Karpas-422 (cell line): ENCODE measurements at regions not wholly inside any gene's neighbourhood (a gene's known extent, or its start where the extent isn't known, plus 50 kb on each side); places are given as distances from the start of the nearest gene placed in this dataset.

Experiments used
- DNase-seq: peaks from one replicate; pipeline ENCODE4 v3.0.0-alpha.2; 2015
- H2AFZ ChIP-seq: fragments of 200-600 bp; sonication (generic); 2 replicates; pipeline ENCODE4 v1.6.1; 2014; ENCODE audit warnings: antibody characterized with exemption, low read length, mixed read lengths
- H3K27ac ChIP-seq: fragments of 200-600 bp; sonication (generic); 2 replicates; pipeline ENCODE4 v1.5.1; 2014; ENCODE audit warnings: mild to moderate bottlenecking, low read length, moderate library complexity
- H3K27me3 ChIP-seq: fragments of 200-600 bp; sonication (generic); 2 replicates; pipeline ENCODE4 v1.6.1; 2014; ENCODE audit warnings: low read length, mixed read lengths
- H3K36me3 ChIP-seq: fragments of 200-600 bp; sonication (generic); 2 replicates; pipeline ENCODE4 v1.6.1; 2014; ENCODE audit warnings: low read length, mixed read lengths; ENCODE audit not compliant: insufficient read depth
- H3K4me1 ChIP-seq: fragments of 200-600 bp; sonication (generic); 2 replicates; pipeline ENCODE4 v1.6.1; 2014; ENCODE audit warnings: mild to moderate bottlenecking, low read length, mixed read lengths
- H3K4me2 ChIP-seq: fragments of 200-600 bp; sonication (generic); 2 replicates; pipeline ENCODE4 v1.6.1; 2014; ENCODE audit warnings: low read length, low read depth, mild to moderate bottlenecking; ENCODE audit not compliant: poor library complexity, severe bottlenecking
- H3K4me3 ChIP-seq: fragments of 200-600 bp; sonication (generic); 2 replicates; pipeline ENCODE4 v1.5.1; 2014; ENCODE audit warnings: mild to moderate bottlenecking, antibody characterized with exemption, low read length, mixed read lengths
- H3K79me2 ChIP-seq: fragments of 200-600 bp; sonication (generic); 2 replicates; pipeline ENCODE4 v1.6.1; 2014; ENCODE audit warnings: mild to moderate bottlenecking, low read length, mixed read lengths
- H3K9ac ChIP-seq: fragments of 200-600 bp; sonication (generic); 2 replicates; pipeline ENCODE4 v1.6.0; 2014; ENCODE audit warnings: low read length
- H3K9me2 ChIP-seq: fragments of 200-600 bp; sonication (generic), shearing (Covaris generic); replicated peaks from 2 replicates; pipeline ENCODE4 v1.6.0; 2014; ENCODE audit warnings: mild to moderate bottlenecking, low read length, moderate library complexity; ENCODE audit not compliant: insufficient read depth
- H3K9me3 ChIP-seq: fragments of 300-700, 200-600 bp; sonication (generic); 2 replicates; pipeline ENCODE4 v1.6.1; 2014; ENCODE audit warnings: low read length, mixed read lengths
- H4K20me1 ChIP-seq: fragments of 200-600 bp; sonication (generic); 2 replicates; pipeline ENCODE4 v1.6.1; 2014; ENCODE audit warnings: mild to moderate bottlenecking, antibody characterized with exemption, low read length, low read depth; ENCODE audit not compliant: insufficient read depth

- H3K36me3 ChIP-seq = no peaks in the 10 kb centered on the region
- H3K27ac ChIP-seq = no peak overlapping the region
- H3K9ac ChIP-seq = no peak overlapping the region
- no peaks in the 10 kb centered on the region for H4K20me1 ChIP-seq
- H3K4me1 ChIP-seq = no peaks in the 10 kb centered on the region
- H3K4me2 ChIP-seq = no peak overlapping the region
- no peaks in the 10 kb centered on the region for H3K9me2 ChIP-seq
- H3K27me3 ChIP-seq = no peaks in the 10 kb centered on the region
- H3K4me3 ChIP-seq = no peak overlapping the region
- no peak overlapping the region for H2AFZ ChIP-seq
- H3K79me2 ChIP-seq = no peaks in the 10 kb centered on the region
- DNase-seq = no peak
- H3K9me3 ChIP-seq = no peaks in the 10 kb centered on the region
Measured at GRCh38 chr12:93308281-93308680, 69.4 kb upstream of the NUDT4 start.

GRCh38 chr12:93311827-93312226, 65.9 kb upstream of the NUDT4 start:
- no peaks in the 10 kb centered on the region for H3K9me3 ChIP-seq
- H3K4me3 ChIP-seq = no peak overlapping the region
- H3K36me3 ChIP-seq = no peaks in the 10 kb centered on the region
- H3K27me3 ChIP-seq = no peaks in the 10 kb centered on the region
- H3K4me1 ChIP-seq = no peaks in the 10 kb centered on the region
- DNase-seq = no peak
- no peaks in the 10 kb centered on the region for H4K20me1 ChIP-seq
- no peak overlapping the region for H3K4me2 ChIP-seq
- H2AFZ ChIP-seq = no peak overlapping the region
- H3K79me2 ChIP-seq = no peaks in the 10 kb centered on the region
- no peak overlapping the region for H3K9ac ChIP-seq
- no peaks in the 10 kb centered on the region for H3K9me2 ChIP-seq
- H3K27ac ChIP-seq = no peak overlapping the region

- H3K27ac ChIP-seq = no peak overlapping the region
- no peaks in the 10 kb centered on the region for H3K9me2 ChIP-seq
- H3K27me3 ChIP-seq = no peaks in the 10 kb centered on the region
- no peaks in the 10 kb centered on the region for H3K36me3 ChIP-seq
- no peak overlapping the region for H3K9ac ChIP-seq
- no peaks in the 10 kb centered on the region for H4K20me1 ChIP-seq
- H2AFZ ChIP-seq = no peak overlapping the region
- no peak overlapping the region for H3K4me2 ChIP-seq
- no peak for DNase-seq
- no peaks in the 10 kb centered on the region for H3K4me1 ChIP-seq
- H3K9me3 ChIP-seq = no peaks in the 10 kb centered on the region
- no peaks in the 10 kb centered on the region for H3K79me2 ChIP-seq
- H3K4me3 ChIP-seq = no peak overlapping the region
Measured at GRCh38 chr12:93314177-93314497, 63.6 kb upstream of the NUDT4 start.

- no peaks in the 10 kb centered on the region for H3K9me3 ChIP-seq
- no peaks in the 10 kb centered on the region for H3K9me2 ChIP-seq
- no peak overlapping the region for H3K4me3 ChIP-seq
- H3K27ac ChIP-seq = no peak overlapping the region
- no peaks in the 10 kb centered on the region for H3K27me3 ChIP-seq
- no peaks in the 10 kb centered on the region for H3K36me3 ChIP-seq
- no peak overlapping the region for H3K4me2 ChIP-seq
- H3K79me2 ChIP-seq = no peaks in the 10 kb centered on the region
- H4K20me1 ChIP-seq = no peaks in the 10 kb centered on the region
- no peak for DNase-seq
- H3K9ac ChIP-seq = no peak overlapping the region
- H2AFZ ChIP-seq = no peak overlapping the region
- H3K4me1 ChIP-seq = no peaks in the 10 kb centered on the region
Measured at GRCh38 chr12:93315385-93315906, 62.3 kb upstream of the NUDT4 start.

GRCh38 chr12:93315907-93316622, 61.7 kb upstream of the NUDT4 start:
- no peak overlapping the region for H3K4me3 ChIP-seq
- no peak overlapping the region for H3K9ac ChIP-seq
- DNase-seq = no peak
- H3K27ac ChIP-seq = no peak overlapping the region
- no peaks in the 10 kb centered on the region for H3K36me3 ChIP-seq
- no peaks in the 10 kb centered on the region for H3K79me2 ChIP-seq
- H3K27me3 ChIP-seq = no peaks in the 10 kb centered on the region
- no peaks in the 10 kb centered on the region for H3K9me2 ChIP-seq
- H2AFZ ChIP-seq = no peak overlapping the region
- no peak overlapping the region for H3K4me2 ChIP-seq
- no peaks in the 10 kb centered on the region for H3K4me1 ChIP-seq
- H3K9me3 ChIP-seq = no peaks in the 10 kb centered on the region
- H4K20me1 ChIP-seq = no peaks in the 10 kb centered on the region

- no peak overlapping the region for H3K27ac ChIP-seq
- no peaks in the 10 kb centered on the region for H3K9me2 ChIP-seq
- H3K79me2 ChIP-seq = no peaks in the 10 kb centered on the region
- H4K20me1 ChIP-seq = no peaks in the 10 kb centered on the region
- H2AFZ ChIP-seq = no peak overlapping the region
- no peaks in the 10 kb centered on the region for H3K27me3 ChIP-seq
- no peaks in the 10 kb centered on the region for H3K36me3 ChIP-seq
- H3K9me3 ChIP-seq = no peaks in the 10 kb centered on the region
- no peaks in the 10 kb centered on the region for H3K4me1 ChIP-seq
- DNase-seq = no peak
- no peak overlapping the region for H3K4me3 ChIP-seq
- H3K9ac ChIP-seq = no peak overlapping the region
- H3K4me2 ChIP-seq = no peak overlapping the region
Measured at GRCh38 chr12:93316623-93316971, 61.1 kb upstream of the NUDT4 start.

- no peak for DNase-seq
- H3K27ac ChIP-seq = no peak overlapping the region
- no peaks in the 10 kb centered on the region for H3K79me2 ChIP-seq
- H3K4me3 ChIP-seq = no peak overlapping the region
- H3K27me3 ChIP-seq = no peaks in the 10 kb centered on the region
- H3K36me3 ChIP-seq = no peaks in the 10 kb centered on the region
- no peak overlapping the region for H3K4me2 ChIP-seq
- H3K9me2 ChIP-seq = no peaks in the 10 kb centered on the region
- no peaks in the 10 kb centered on the region for H4K20me1 ChIP-seq
- H3K9ac ChIP-seq = no peak overlapping the region
- no peaks in the 10 kb centered on the region for H3K9me3 ChIP-seq
- no peaks in the 10 kb centered on the region for H3K4me1 ChIP-seq
- H2AFZ ChIP-seq = no peak overlapping the region
Measured at GRCh38 chr12:93317227-93317626, 60.5 kb upstream of the NUDT4 start.

- no peak overlapping the region for H2AFZ ChIP-seq
- H3K27me3 ChIP-seq = no peaks in the 10 kb centered on the region
- no peaks in the 10 kb centered on the region for H4K20me1 ChIP-seq
- H3K4me1 ChIP-seq = no peaks in the 10 kb centered on the region
- no peak overlapping the region for H3K9ac ChIP-seq
- H3K36me3 ChIP-seq = no peaks in the 10 kb centered on the region
- no peaks in the 10 kb centered on the region for H3K9me2 ChIP-seq
- H3K4me3 ChIP-seq = no peak overlapping the region
- H3K4me2 ChIP-seq = no peak overlapping the region
- H3K9me3 ChIP-seq = no peaks in the 10 kb centered on the region
- DNase-seq = no peak
- no peak overlapping the region for H3K27ac ChIP-seq
- no peaks in the 10 kb centered on the region for H3K79me2 ChIP-seq
Measured at GRCh38 chr12:93318720-93319522, 58.8 kb upstream of the NUDT4 start.
